CD4-positive, alpha-beta T cell (primary cell): ENCODE measurements at regions not wholly inside any gene's neighbourhood (a gene's known extent, or its start where the extent isn't known, plus 50 kb on each side); places are given as distances from the start of the nearest gene placed in this dataset.

ENCODE experiments used
- ATAC-seq: fragments of 200-7000 bp; cut with Tn5 transposase; one replicate; pipeline ENCODE4 v1.10.0; 2022; ENCODE audit warnings: mild to moderate bottlenecking; ENCODE audit not compliant: poor library complexity
- CTCF ChIA-PET: fragments of 350-600 bp; sonication (Branson Sonifier 250); formaldehyde crosslinking; loops from one replicate; lab custom pipeline; 2021; ENCODE audit warnings: antibody characterized with exemption, inconsistent platforms; lab: Charles Lee
- POLR2A ChIA-PET: fragments of 350-600 bp; sonication (Branson Sonifier 250); formaldehyde crosslinking; loops from one replicate; lab custom pipeline; 2021; ENCODE audit warnings: antibody characterized with exemption, inconsistent platforms; lab: Charles Lee
- DNase-seq, 14 experiments: peaks; one replicate each; pipeline ENCODE4 v3.0.0-alpha.2; 2013 to 2020; ENCODE audit warnings: mixed read lengths in 2 of 14
- H3K27ac ChIP-seq, 2 donors: one replicate each; pipeline versions ENCODE4 v1.5.1 to v1.7.0; 2013; ENCODE audit warnings: low read length in 2 of 2, low read depth in 1 of 2, mild to moderate bottlenecking in 1 of 2
- H3K27me3 ChIP-seq, 2 experiments: 1 replicate in 1 of 2; 2 replicates in 1 of 2; pipeline versions ENCODE4 v1.6.1 to v1.7.0; 2013; ENCODE audit warnings: low read length in 2 of 2, control low read depth in 1 of 2, mild to moderate bottlenecking in 1 of 2, moderate library complexity in 1 of 2; ENCODE audit not compliant: insufficient read depth in 2 of 2, control insufficient read depth in 1 of 2
- H3K36me3 ChIP-seq: one replicate; pipeline ENCODE4 v1.6.1; 2013; ENCODE audit warnings: low read length, control low read depth; ENCODE audit not compliant: insufficient read depth
- H3K4me1 ChIP-seq: one replicate; pipeline ENCODE4 v1.6.1; 2013; ENCODE audit warnings: low read length, control low read depth; ENCODE audit not compliant: insufficient read depth
- H3K4me3 ChIP-seq: one replicate; pipeline ENCODE4 v1.5.1; 2013; ENCODE audit warnings: mild to moderate bottlenecking, low read length, moderate library complexity
- H3K9me3 ChIP-seq, 2 experiments: 1 replicate in 1 of 2; 2 replicates in 1 of 2; pipeline versions ENCODE4 v1.6.1 to v1.7.0; 2013; ENCODE audit warnings: low read length in 2 of 2, mild to moderate bottlenecking in 2 of 2, control low read depth in 1 of 2, moderate library complexity in 1 of 2; ENCODE audit not compliant: control insufficient read depth in 1 of 2, insufficient read depth in 1 of 2
- H3K27ac Mint-ChIP-seq: one replicate; pipeline ENCODE4 v1.8.0; 2020; ENCODE audit warnings: mixed read lengths
- H3K27me3 Mint-ChIP-seq: one replicate; pipeline ENCODE4 v1.8.0; 2021; ENCODE audit warnings: mixed read lengths
- H3K36me3 Mint-ChIP-seq: one replicate; pipeline ENCODE4 v1.8.0; 2021; ENCODE audit warnings: low read depth, mixed read lengths
- H3K4me1 Mint-ChIP-seq: one replicate; pipeline ENCODE4 v1.8.0; 2021; ENCODE audit warnings: low read depth, mixed read lengths
- H3K4me3 Mint-ChIP-seq: one replicate; pipeline ENCODE4 v1.8.0; 2020; ENCODE audit warnings: mild to moderate bottlenecking, mixed read lengths
- H3K9me3 Mint-ChIP-seq: one replicate; pipeline ENCODE4 v1.8.0; 2020; ENCODE audit warnings: mixed read lengths
- CTCF ChIP-seq: fragments of 200-600 bp; IDR thresholded peaks from one replicate; pipeline ENCODE4 v1.8.0; 2022; ENCODE audit warnings: antibody characterized with exemption, mild to moderate bottlenecking
- intact Hi-C, 2 experiments: fragments of 100-400 bp; cut with DNase I in 1 of 2; cut with micrococcal nuclease in 1 of 2; formaldehyde crosslinking; loops; one replicate each; pipeline versions ENCODE4 v1.15.1 to v1.9.0; 2023 to 2025; cut with DNase I, micrococcal nuclease

DNA sequence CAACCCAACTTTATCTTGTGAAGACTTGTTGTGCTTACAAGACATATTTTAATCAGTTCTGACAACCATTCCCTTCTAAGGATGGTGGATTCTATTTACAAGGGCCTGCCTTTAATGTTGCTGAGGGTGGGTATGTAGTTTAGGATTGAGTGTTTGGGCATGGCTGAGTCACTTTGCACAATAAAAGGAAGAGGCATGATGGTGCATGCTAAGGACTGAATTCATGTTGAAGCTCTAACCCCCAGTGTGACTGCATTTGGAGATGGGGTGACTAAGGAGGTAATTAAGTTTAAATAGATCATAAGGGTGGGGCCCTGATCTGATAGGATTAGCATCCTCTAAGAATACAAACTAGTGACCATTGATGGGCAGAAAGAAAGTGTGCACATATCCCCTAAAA is 196.1 kb upstream of the HS3ST3A1 start:
- no peaks in the 10 kb centered on the region for H3K9me3 ChIP-seq
- no peak for ATAC-seq
- POLR2A ChIA-PET = no interaction called here
- CTCF ChIA-PET = no interaction called here
- no peak for DNase-seq
- H3K27ac Mint-ChIP-seq = no peak overlapping the region
- no peak for TF ChIP-seq CTCF
- H3K4me3 Mint-ChIP-seq = no peak overlapping the region
- no peaks in the 10 kb centered on the region for H3K4me1 Mint-ChIP-seq
- no peaks in the 10 kb centered on the region for H3K9me3 Mint-ChIP-seq
- no peaks in the 10 kb centered on the region for H3K27me3 Mint-ChIP-seq
- no peak overlapping the region for H3K27ac ChIP-seq
- no peaks in the 10 kb centered on the region for H3K36me3 ChIP-seq
- no peak overlapping the region for H3K4me3 ChIP-seq
- no peaks in the 10 kb centered on the region for H3K27me3 ChIP-seq
- intact Hi-C loops = no loop called here
- H3K36me3 Mint-ChIP-seq = no peaks in the 10 kb centered on the region
- no peaks in the 10 kb centered on the region for H3K4me1 ChIP-seq

GRCh38 chr17:13806092-13806491 is 204.4 kb upstream of the HS3ST3A1 start:
- no peak overlapping the region for H3K4me3 ChIP-seq
- Mint-ChIP-seq H3K27me3 (no peaks in the 10 kb centered on the region), H3K4me3 (no peak overlapping the region), H3K4me1 (no peaks in the 10 kb centered on the region), H3K36me3 (no peaks in the 10 kb centered on the region), H3K27ac (no peak overlapping the region), H3K9me3 (no peaks in the 10 kb centered on the region)
- intact Hi-C loops = no loop called here
- H3K27ac ChIP-seq = no peak overlapping the region
- no peak for TF ChIP-seq CTCF
- no peaks in the 10 kb centered on the region for H3K4me1 ChIP-seq
- no peaks in the 10 kb centered on the region for H3K27me3 ChIP-seq
- no peak for DNase-seq
- H3K36me3 ChIP-seq = no peaks in the 10 kb centered on the region
- POLR2A ChIA-PET = no interaction called here
- CTCF ChIA-PET = no interaction called here
- no peaks in the 10 kb centered on the region for H3K9me3 ChIP-seq
- no peak for ATAC-seq

DNA sequence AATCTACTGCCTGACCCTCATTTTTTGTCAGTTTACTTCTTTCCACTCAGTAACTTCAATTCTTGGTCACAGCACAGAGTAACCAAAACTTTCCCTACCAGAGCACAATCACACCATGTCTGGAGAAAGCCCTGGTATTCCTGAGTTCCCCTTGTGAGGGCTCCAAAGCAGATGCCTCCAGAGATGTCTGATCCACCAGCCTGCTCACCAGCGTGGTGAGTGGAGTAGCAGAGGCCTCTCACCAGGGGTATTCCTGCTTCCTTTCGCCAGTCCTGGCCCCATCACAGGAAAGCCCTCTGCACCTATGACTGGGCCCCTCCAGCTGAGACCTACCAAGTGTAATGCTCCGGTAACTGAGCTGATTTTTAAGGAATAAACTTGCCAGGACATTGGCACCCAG is 205.4 kb upstream of the HS3ST3A1 start:
- no peaks in the 10 kb centered on the region for H3K9me3 ChIP-seq
- no peaks in the 10 kb centered on the region for H3K36me3 Mint-ChIP-seq
- no peaks in the 10 kb centered on the region for H3K4me1 ChIP-seq
- DNase-seq (no peak), ATAC-seq (no peak)
- intact Hi-C loops = no loop called here
- ChIA-PET CTCF (no interaction called here), POLR2A (no interaction called here)
- no peaks in the 10 kb centered on the region for H3K9me3 Mint-ChIP-seq
- no peaks in the 10 kb centered on the region for H3K36me3 ChIP-seq
- H3K4me1 Mint-ChIP-seq = no peaks in the 10 kb centered on the region
- no peaks in the 10 kb centered on the region for H3K27me3 Mint-ChIP-seq
- H3K4me3 ChIP-seq = no peak overlapping the region
- H3K27ac ChIP-seq = no peak overlapping the region
- H3K27ac Mint-ChIP-seq = no peak overlapping the region
- no peak for TF ChIP-seq CTCF
- no peaks in the 10 kb centered on the region for H3K27me3 ChIP-seq
- no peak overlapping the region for H3K4me3 Mint-ChIP-seq
